Activated naive CD4-positive, alpha-beta T cell treated with anti-CD3 and anti-CD28 coated beads, Interleukin-2, amount 10 ng/mL, durations not matched to agents 7 days and 5 days (primary cell): ENCODE measurements at regions not wholly inside any gene's neighbourhood (a gene's known extent, or its start where the extent isn't known, plus 50 kb on each side); places are given as distances from the start of the nearest gene placed in this dataset.
A peak's percentile ranks its signal among the peaks of the same experiment; 100 is the strongest.

Experiments used
- CTCF ChIA-PET: fragments of 350-600 bp; sonication (Branson Sonifier 250); formaldehyde crosslinking; loops from one replicate; lab custom pipeline; 2021; ENCODE audit warnings: antibody characterized with exemption; lab: Charles Lee
- DNase-seq: peaks from one replicate; pipeline ENCODE4 v3.0.0-alpha.2; 2020
- H3K27ac Mint-ChIP-seq: one replicate; pipeline ENCODE4 v1.8.0; 2021; ENCODE audit warnings: mild to moderate bottlenecking, moderate library complexity, mixed read lengths
- H3K27me3 Mint-ChIP-seq: one replicate; pipeline ENCODE4 v1.8.0; 2021; ENCODE audit warnings: mild to moderate bottlenecking, mixed read lengths
- H3K36me3 Mint-ChIP-seq: one replicate; pipeline ENCODE4 v1.8.0; 2021; ENCODE audit warnings: mixed read lengths
- H3K4me1 Mint-ChIP-seq: one replicate; pipeline ENCODE4 v1.8.0; 2021; ENCODE audit warnings: mixed read lengths
- H3K4me3 Mint-ChIP-seq: one replicate; pipeline ENCODE4 v1.8.0; 2021; ENCODE audit warnings: mild to moderate bottlenecking, moderate library complexity, mixed read lengths
- H3K9me3 Mint-ChIP-seq: one replicate; pipeline ENCODE4 v1.8.0; 2021; ENCODE audit warnings: mixed read lengths

- no peak for DNase-seq
- no peak overlapping the region for H3K27ac Mint-ChIP-seq
- H3K36me3 Mint-ChIP-seq = peaks cover 61% of the 10 kb centered on the region
- no peak overlapping the region for H3K4me3 Mint-ChIP-seq
- H3K4me1 Mint-ChIP-seq = peaks cover 53% of the 10 kb centered on the region
- CTCF ChIA-PET = interaction anchor here (1.0 kb wide), 2 partner anchors 45 to 55 kb away, joined by 3 to 4 read pairs; no protein-coding TSS in a partner anchor
- peaks cover 7% of the 10 kb centered on the region for H3K27me3 Mint-ChIP-seq
- H3K9me3 Mint-ChIP-seq = peaks cover 29% of the 10 kb centered on the region
Measured at GRCh38 chr9:91145496-91145895, 216.2 kb downstream of the AUH start.

GRCh38 chr9:91146391-91147019 is 215.2 kb downstream of the AUH start:
- no peak for DNase-seq
- peaks cover 65% of the 10 kb centered on the region for H3K36me3 Mint-ChIP-seq
- H3K27me3 Mint-ChIP-seq = peaks cover 7% of the 10 kb centered on the region
- H3K9me3 Mint-ChIP-seq = peaks cover 33% of the 10 kb centered on the region
- H3K4me3 Mint-ChIP-seq = no peak overlapping the region
- H3K27ac Mint-ChIP-seq = peak overlapping the region; percentile 83
- peaks cover 63% of the 10 kb centered on the region for H3K4me1 Mint-ChIP-seq
- CTCF ChIA-PET = interaction anchor here (1.0 to 1.7 kb wide), 11 partner anchors 14 to 287 kb away, joined by 3 to 8 read pairs (median 4); no protein-coding TSS in a partner anchor

- peaks cover 40% of the 10 kb centered on the region for H3K9me3 Mint-ChIP-seq
- peaks cover 70% of the 10 kb centered on the region for H3K4me1 Mint-ChIP-seq
- CTCF ChIA-PET = interaction anchor here (0.7 to 1.7 kb wide), 10 partner anchors 14 to 286 kb away, joined by 3 to 8 read pairs (median 4); no protein-coding TSS in a partner anchor
- no peak overlapping the region for H3K4me3 Mint-ChIP-seq
- DNase-seq = no peak
- peaks cover 7% of the 10 kb centered on the region for H3K27me3 Mint-ChIP-seq
- H3K27ac Mint-ChIP-seq = peak overlapping the region; percentile 83
- H3K36me3 Mint-ChIP-seq = peaks cover 69% of the 10 kb centered on the region
Measured at GRCh38 chr9:91147079-91147708, 214.5 kb downstream of the AUH start.

GRCh38 chr9:91148306-91148705 is 213.4 kb downstream of the AUH start:
- no peak for DNase-seq
- H3K4me3 Mint-ChIP-seq = no peak overlapping the region
- H3K27ac Mint-ChIP-seq = peak overlapping the region; percentile 83
- H3K27me3 Mint-ChIP-seq = peaks cover 4% of the 10 kb centered on the region
- CTCF ChIA-PET = interaction anchor here (1.5 kb wide), 1 partner anchor 278 kb away, joined by 4 read pairs; no protein-coding TSS in a partner anchor
- peaks cover 51% of the 10 kb centered on the region for H3K9me3 Mint-ChIP-seq
- H3K4me1 Mint-ChIP-seq = peaks cover 81% of the 10 kb centered on the region
- H3K36me3 Mint-ChIP-seq = peaks cover 77% of the 10 kb centered on the region

- Mint-ChIP-seq H3K9me3 (peaks cover 40% of the 10 kb centered on the region), H3K4me3 (peak overlapping the region; percentile 42), H3K27me3 (peaks cover 8% of the 10 kb centered on the region), H3K36me3 (peaks cover 71% of the 10 kb centered on the region), H3K4me1 (peaks cover 77% of the 10 kb centered on the region), H3K27ac (peak overlapping the region; percentile 88)
- CTCF ChIA-PET = interaction anchor here (0.9 to 2.8 kb wide), 12 partner anchors 8 to 113 kb away, joined by 3 to 13 read pairs (median 4); no protein-coding TSS in a partner anchor
- no peak for DNase-seq
Measured at GRCh38 chr9:91150273-91150997, 211.3 kb downstream of the AUH start.

- CTCF ChIA-PET = interaction anchor here (0.7 to 2.8 kb wide), 17 partner anchors 9 to 275 kb away, joined by 3 to 13 read pairs (median 4); no protein-coding TSS in a partner anchor
- Mint-ChIP-seq H3K9me3 (peaks cover 40% of the 10 kb centered on the region), H3K4me3 (peak overlapping the region; percentile 42), H3K27ac (peak overlapping the region; percentile 88), H3K4me1 (peaks cover 79% of the 10 kb centered on the region), H3K27me3 (peaks cover 8% of the 10 kb centered on the region), H3K36me3 (peaks cover 76% of the 10 kb centered on the region)
- peak; percentile 56 for DNase-seq
Measured at GRCh38 chr9:91150998-91151717, 210.6 kb downstream of the AUH start.

- Mint-ChIP-seq H3K36me3 (peaks cover 81% of the 10 kb centered on the region), H3K9me3 (peaks cover 40% of the 10 kb centered on the region), H3K4me3 (peak overlapping the region; percentile 42), H3K4me1 (peaks cover 80% of the 10 kb centered on the region), H3K27ac (peak overlapping the region; percentile 88), H3K27me3 (peaks cover 8% of the 10 kb centered on the region)
- CTCF ChIA-PET = interaction anchor here (0.7 to 2.8 kb wide), 12 partner anchors 9 to 275 kb away, joined by 3 to 13 read pairs (median 4); no protein-coding TSS in a partner anchor
- no peak for DNase-seq
Measured at GRCh38 chr9:91151718-91152095, 210.0 kb downstream of the AUH start.

GRCh38 chr9:91154686-91155085 is 207.0 kb downstream of the AUH start:
- DNase-seq = no peak
- H3K9me3 Mint-ChIP-seq = peaks cover 26% of the 10 kb centered on the region
- peaks cover 11% of the 10 kb centered on the region for H3K27me3 Mint-ChIP-seq
- H3K36me3 Mint-ChIP-seq = peaks cover 64% of the 10 kb centered on the region
- H3K4me3 Mint-ChIP-seq = no peak overlapping the region
- H3K27ac Mint-ChIP-seq = no peak overlapping the region
- H3K4me1 Mint-ChIP-seq = peaks cover 75% of the 10 kb centered on the region
- CTCF ChIA-PET = interaction anchor here (1.0 to 1.2 kb wide), 2 partner anchors 11 to 271 kb away, joined by 3 to 5 read pairs; no protein-coding TSS in a partner anchor

GRCh38 chr9:91155181-91155580 is 206.5 kb downstream of the AUH start:
- CTCF ChIA-PET = interaction anchor here (1.0 to 1.2 kb wide), 2 partner anchors 10 to 271 kb away, joined by 3 to 5 read pairs; no protein-coding TSS in a partner anchor
- no peak overlapping the region for H3K4me3 Mint-ChIP-seq
- DNase-seq = no peak
- H3K27me3 Mint-ChIP-seq = peaks cover 12% of the 10 kb centered on the region
- H3K36me3 Mint-ChIP-seq = peaks cover 62% of the 10 kb centered on the region
- H3K4me1 Mint-ChIP-seq = peaks cover 74% of the 10 kb centered on the region
- H3K9me3 Mint-ChIP-seq = peaks cover 24% of the 10 kb centered on the region
- no peak overlapping the region for H3K27ac Mint-ChIP-seq

GRCh38 chr9:91155746-91156376 is 205.9 kb downstream of the AUH start:
- Mint-ChIP-seq H3K4me3 (no peak overlapping the region), H3K27ac (no peak overlapping the region), H3K4me1 (peaks cover 70% of the 10 kb centered on the region), H3K27me3 (peaks cover 12% of the 10 kb centered on the region), H3K36me3 (peaks cover 55% of the 10 kb centered on the region), H3K9me3 (peaks cover 23% of the 10 kb centered on the region)
- DNase-seq = no peak
- CTCF ChIA-PET = interaction anchor here (1.0 to 1.2 kb wide), 2 partner anchors 10 to 270 kb away, joined by 3 to 5 read pairs; no protein-coding TSS in a partner anchor

- Mint-ChIP-seq H3K27ac (peak overlapping the region; percentile 33), H3K36me3 (peaks cover 54% of the 10 kb centered on the region), H3K9me3 (peaks cover 19% of the 10 kb centered on the region), H3K4me3 (no peak overlapping the region), H3K4me1 (peaks cover 70% of the 10 kb centered on the region), H3K27me3 (peaks cover 12% of the 10 kb centered on the region)
- CTCF ChIA-PET = no interaction called here
- no peak for DNase-seq
Measured at GRCh38 chr9:91156451-91157234, 205.1 kb downstream of the AUH start.

- Mint-ChIP-seq H3K4me3 (no peak overlapping the region), H3K27ac (no peak overlapping the region)
Measured at GRCh38 chr9:91157883-91158282, 203.8 kb downstream of the AUH start.

More at GRCh38 chr9:91157883-91158282, 203.8 kb downstream of the AUH start:
- CTCF ChIA-PET = interaction anchor here (0.9 kb wide), 1 partner anchor 121 kb away, joined by 3 read pairs; no protein-coding TSS in a partner anchor
- Mint-ChIP-seq H3K27me3 (peaks cover 12% of the 10 kb centered on the region), H3K4me1 (peaks cover 70% of the 10 kb centered on the region), H3K9me3 (peaks cover 6% of the 10 kb centered on the region), H3K36me3 (peaks cover 47% of the 10 kb centered on the region)
- no peak for DNase-seq
